Karpas-422 (cell line): ENCODE measurements at regions not wholly inside any gene's neighbourhood (a gene's known extent, or its start where the extent isn't known, plus 50 kb on each side); places are given as distances from the start of the nearest gene placed in this dataset.
"Not testable (repeated sequence)": the region's sequence is repeated elsewhere in the genome, so short reads cannot be mapped to it uniquely, and the experiment has no call there.

Source experiments
- DNase-seq: peaks from one replicate; pipeline ENCODE4 v3.0.0-alpha.2; 2015
- H2AFZ ChIP-seq: fragments of 200-600 bp; sonication (generic); 2 replicates; pipeline ENCODE4 v1.6.1; 2014; ENCODE audit warnings: antibody characterized with exemption, low read length, mixed read lengths
- H3K27ac ChIP-seq: fragments of 200-600 bp; sonication (generic); 2 replicates; pipeline ENCODE4 v1.5.1; 2014; ENCODE audit warnings: mild to moderate bottlenecking, low read length, moderate library complexity
- H3K27me3 ChIP-seq: fragments of 200-600 bp; sonication (generic); 2 replicates; pipeline ENCODE4 v1.6.1; 2014; ENCODE audit warnings: low read length, mixed read lengths
- H3K36me3 ChIP-seq: fragments of 200-600 bp; sonication (generic); 2 replicates; pipeline ENCODE4 v1.6.1; 2014; ENCODE audit warnings: low read length, mixed read lengths; ENCODE audit not compliant: insufficient read depth
- H3K4me1 ChIP-seq: fragments of 200-600 bp; sonication (generic); 2 replicates; pipeline ENCODE4 v1.6.1; 2014; ENCODE audit warnings: mild to moderate bottlenecking, low read length, mixed read lengths
- H3K4me2 ChIP-seq: fragments of 200-600 bp; sonication (generic); 2 replicates; pipeline ENCODE4 v1.6.1; 2014; ENCODE audit warnings: low read length, low read depth, mild to moderate bottlenecking; ENCODE audit not compliant: poor library complexity, severe bottlenecking
- H3K4me3 ChIP-seq: fragments of 200-600 bp; sonication (generic); 2 replicates; pipeline ENCODE4 v1.5.1; 2014; ENCODE audit warnings: mild to moderate bottlenecking, antibody characterized with exemption, low read length, mixed read lengths
- H3K79me2 ChIP-seq: fragments of 200-600 bp; sonication (generic); 2 replicates; pipeline ENCODE4 v1.6.1; 2014; ENCODE audit warnings: mild to moderate bottlenecking, low read length, mixed read lengths
- H3K9ac ChIP-seq: fragments of 200-600 bp; sonication (generic); 2 replicates; pipeline ENCODE4 v1.6.0; 2014; ENCODE audit warnings: low read length
- H3K9me2 ChIP-seq: fragments of 200-600 bp; sonication (generic), shearing (Covaris generic); replicated peaks from 2 replicates; pipeline ENCODE4 v1.6.0; 2014; ENCODE audit warnings: mild to moderate bottlenecking, low read length, moderate library complexity; ENCODE audit not compliant: insufficient read depth
- H3K9me3 ChIP-seq: fragments of 300-700, 200-600 bp; sonication (generic); 2 replicates; pipeline ENCODE4 v1.6.1; 2014; ENCODE audit warnings: low read length, mixed read lengths
- H4K20me1 ChIP-seq: fragments of 200-600 bp; sonication (generic); 2 replicates; pipeline ENCODE4 v1.6.1; 2014; ENCODE audit warnings: mild to moderate bottlenecking, antibody characterized with exemption, low read length, low read depth; ENCODE audit not compliant: insufficient read depth

DNA sequence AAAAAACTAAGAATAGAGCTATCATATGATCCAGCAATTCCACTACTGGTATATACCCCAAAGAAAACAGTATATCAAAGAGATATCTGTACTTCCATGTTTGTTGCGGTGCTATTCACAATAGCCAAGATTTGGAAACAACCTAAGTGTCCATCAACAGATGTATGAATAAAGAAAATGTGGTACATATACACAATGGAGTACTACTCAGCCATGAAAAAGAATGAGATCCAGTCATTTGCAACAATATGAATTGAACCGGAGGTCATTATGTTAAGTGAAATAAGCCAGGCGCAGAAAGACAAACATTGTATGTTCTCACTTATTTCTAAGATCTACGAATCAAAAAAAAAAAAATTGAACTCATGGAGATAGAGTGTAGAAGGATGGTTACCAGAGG, 97.8 kb upstream of the MMADHC start:
- H2AFZ ChIP-seq, H3K4me2 ChIP-seq, H3K4me3 ChIP-seq, H3K4me1 ChIP-seq, H4K20me1 ChIP-seq, H3K27ac ChIP-seq, H3K9me3 ChIP-seq, H3K9me2 ChIP-seq, H3K9ac ChIP-seq, DNase-seq, H3K27me3 ChIP-seq, H3K79me2 ChIP-seq, H3K36me3 ChIP-seq: not testable (repeated sequence)

DNA sequence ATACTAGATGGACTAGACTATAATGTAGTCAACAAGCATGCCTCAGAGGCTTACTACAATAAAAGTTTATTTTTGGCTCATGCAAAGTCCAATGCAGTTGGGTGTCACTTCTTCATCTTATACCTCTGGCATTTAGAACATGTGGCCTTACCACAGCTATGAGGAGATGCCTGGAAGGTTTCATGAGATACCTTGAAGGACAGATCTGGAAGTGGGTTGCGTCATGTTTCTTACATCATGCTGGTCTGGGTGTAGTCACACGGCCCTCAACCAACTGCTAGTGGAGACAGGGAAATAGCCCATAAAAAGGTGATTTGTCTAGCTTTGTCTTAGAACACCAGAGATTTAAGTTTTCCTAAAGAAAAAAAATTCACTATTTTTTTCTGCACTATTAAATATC, 91.7 kb upstream of the MMADHC start:
- Histone ChIP-seq H2AFZ (no peak overlapping the region), H3K9me3 (no peaks in the 10 kb centered on the region), H3K9ac (no peak overlapping the region), H3K36me3 (no peaks in the 10 kb centered on the region), H3K4me3 (no peak overlapping the region), H3K27ac (no peak overlapping the region), H3K9me2 (no peaks in the 10 kb centered on the region), H3K79me2 (no peaks in the 10 kb centered on the region), H3K4me2 (no peak overlapping the region), H3K4me1 (no peaks in the 10 kb centered on the region), H3K27me3 (no peaks in the 10 kb centered on the region), H4K20me1 (no peaks in the 10 kb centered on the region)
- no peak for DNase-seq

DNA sequence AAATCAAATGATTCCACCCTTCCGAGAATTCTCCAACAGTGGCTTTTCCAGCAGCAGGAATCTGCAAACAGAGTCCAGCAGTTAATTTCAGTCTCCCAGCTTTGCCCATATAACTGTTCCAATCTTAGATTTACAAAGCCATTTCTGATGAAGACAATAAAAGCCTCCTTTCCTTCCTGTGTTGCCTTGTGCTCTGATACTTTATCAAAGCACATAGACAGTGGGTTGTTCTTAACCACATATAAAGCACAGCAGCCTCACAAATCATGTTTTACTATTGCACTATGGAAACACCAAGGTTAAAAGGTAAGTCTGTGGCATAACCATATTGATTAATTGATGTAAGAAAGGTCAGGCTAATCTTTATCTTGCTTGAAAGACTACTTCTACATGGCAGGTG, 89.8 kb upstream of the MMADHC start:
- Histone ChIP-seq H3K27ac (no peak overlapping the region), H3K9me2 (no peaks in the 10 kb centered on the region), H3K36me3 (no peaks in the 10 kb centered on the region), H3K79me2 (no peaks in the 10 kb centered on the region), H3K9ac (no peak overlapping the region), H3K4me2 (no peak overlapping the region), H3K27me3 (no peaks in the 10 kb centered on the region), H3K9me3 (no peaks in the 10 kb centered on the region), H3K4me1 (no peaks in the 10 kb centered on the region), H4K20me1 (no peaks in the 10 kb centered on the region), H2AFZ (no peak overlapping the region), H3K4me3 (no peak overlapping the region)
- no peak for DNase-seq

DNA sequence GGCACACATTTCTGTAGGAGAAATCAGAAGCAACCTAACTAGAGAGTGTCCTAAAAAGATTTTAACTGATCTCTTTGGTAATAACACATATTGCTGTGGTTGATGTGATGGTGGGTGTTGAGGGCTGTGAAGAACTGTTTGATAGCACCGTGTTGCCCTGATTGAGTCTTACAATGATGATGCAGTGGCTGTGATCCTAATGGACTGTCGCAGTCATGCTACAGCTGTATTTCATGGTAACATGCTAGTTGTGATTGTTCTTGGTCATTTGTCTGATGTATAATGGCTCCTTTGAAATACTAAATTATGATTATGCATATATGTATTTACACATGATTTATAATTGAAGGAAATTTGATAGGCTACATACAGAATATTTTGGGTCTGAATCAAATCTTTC, 82.5 kb upstream of the MMADHC start:
- Histone ChIP-seq H3K4me1 (no peaks in the 10 kb centered on the region), H3K9ac (no peak overlapping the region), H3K9me3 (no peaks in the 10 kb centered on the region), H3K27me3 (no peaks in the 10 kb centered on the region), H3K36me3 (no peaks in the 10 kb centered on the region), H3K4me3 (no peak overlapping the region), H3K27ac (no peak overlapping the region), H4K20me1 (no peaks in the 10 kb centered on the region), H3K79me2 (no peaks in the 10 kb centered on the region), H3K9me2 (no peaks in the 10 kb centered on the region), H3K4me2 (no peak overlapping the region), H2AFZ (no peak overlapping the region)
- no peak for DNase-seq

DNA sequence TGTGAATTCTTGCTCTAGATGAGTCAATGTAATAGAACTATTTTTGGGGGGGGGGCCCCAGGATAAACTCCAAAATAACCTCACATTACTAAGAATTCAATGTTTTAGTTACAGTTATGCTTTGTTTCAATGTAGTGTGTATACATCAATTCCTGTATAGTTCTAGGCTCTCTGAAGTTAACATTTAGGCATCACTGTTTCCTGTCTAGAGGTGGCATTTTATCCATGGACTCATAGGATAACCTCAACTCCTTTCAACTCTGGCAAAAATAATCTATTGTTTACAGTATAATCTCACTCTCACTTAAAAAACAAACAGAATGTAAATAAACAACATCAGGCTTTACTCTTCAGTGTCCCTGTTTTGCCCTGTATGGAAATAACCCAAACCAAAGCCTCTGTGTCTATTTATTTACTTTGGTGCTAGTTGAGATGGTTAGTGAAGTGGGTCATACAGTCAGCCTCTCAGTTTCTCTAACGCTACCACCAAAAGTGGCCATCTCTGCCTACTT, 79.3 kb upstream of the MMADHC start:
- Histone ChIP-seq H3K9ac (no peak overlapping the region), H2AFZ (no peak overlapping the region), H3K4me3 (no peak overlapping the region), H3K27ac (no peak overlapping the region), H3K36me3 (no peaks in the 10 kb centered on the region), H4K20me1 (no peaks in the 10 kb centered on the region), H3K9me2 (no peaks in the 10 kb centered on the region), H3K9me3 (no peaks in the 10 kb centered on the region), H3K4me2 (no peak overlapping the region), H3K4me1 (no peaks in the 10 kb centered on the region), H3K79me2 (no peaks in the 10 kb centered on the region), H3K27me3 (no peaks in the 10 kb centered on the region)
- no peak for DNase-seq

DNA sequence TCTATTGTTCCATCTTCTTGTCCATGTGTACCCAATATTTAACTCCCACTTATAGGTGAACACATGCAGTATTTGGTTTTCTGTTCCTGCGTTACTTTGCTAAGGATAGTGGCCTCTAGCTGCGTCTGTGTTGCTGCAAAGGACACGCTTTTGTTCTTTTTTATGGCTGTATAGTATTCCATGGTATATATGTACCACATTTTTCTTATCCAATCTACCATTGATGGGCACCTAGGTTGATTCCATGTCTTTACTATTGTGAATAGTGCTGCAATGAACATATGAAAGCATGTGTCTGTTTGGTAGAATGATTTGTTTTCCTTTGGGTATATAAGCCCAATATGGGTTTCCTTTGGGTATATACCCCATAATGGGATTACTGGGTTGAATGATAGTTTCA, 77.3 kb upstream of the MMADHC start:
- Histone ChIP-seq H3K27me3 (no peaks in the 10 kb centered on the region), H4K20me1 (no peaks in the 10 kb centered on the region), H3K36me3 (no peaks in the 10 kb centered on the region), H3K27ac (no peak overlapping the region), H3K9me3 (no peaks in the 10 kb centered on the region), H3K4me3 (no peak overlapping the region), H3K79me2 (no peaks in the 10 kb centered on the region), H2AFZ (no peak overlapping the region), H3K9ac (no peak overlapping the region), H3K4me1 (no peaks in the 10 kb centered on the region), H3K9me2 (no peaks in the 10 kb centered on the region), H3K4me2 (no peak overlapping the region)
- no peak for DNase-seq

DNA sequence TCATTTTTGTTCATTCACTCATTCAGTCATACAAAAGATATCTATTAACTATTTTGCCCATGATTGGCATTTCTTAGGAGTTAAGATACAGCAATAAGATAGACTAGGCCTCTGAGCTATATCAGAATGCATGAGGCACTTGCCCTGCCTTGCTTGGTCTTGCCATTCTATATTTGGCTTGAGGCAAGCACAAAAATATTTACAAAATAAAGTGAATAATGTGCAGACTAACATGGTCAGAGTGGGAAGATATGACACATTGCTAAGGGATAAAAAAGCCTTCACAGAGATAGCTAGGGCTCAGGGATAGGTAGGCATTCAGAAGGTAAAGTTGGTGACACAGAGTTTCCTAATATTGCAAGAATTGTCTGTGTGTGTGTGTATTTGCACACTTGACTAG, 75.0 kb upstream of the MMADHC start:
- no peak for DNase-seq
- Histone ChIP-seq H3K27me3 (no peaks in the 10 kb centered on the region), H3K4me3 (no peak overlapping the region), H2AFZ (no peak overlapping the region), H3K4me1 (no peaks in the 10 kb centered on the region), H3K4me2 (no peak overlapping the region), H3K9me3 (no peaks in the 10 kb centered on the region), H4K20me1 (no peaks in the 10 kb centered on the region), H3K9me2 (no peaks in the 10 kb centered on the region), H3K36me3 (no peaks in the 10 kb centered on the region), H3K27ac (no peak overlapping the region), H3K79me2 (no peaks in the 10 kb centered on the region), H3K9ac (no peak overlapping the region)

DNA sequence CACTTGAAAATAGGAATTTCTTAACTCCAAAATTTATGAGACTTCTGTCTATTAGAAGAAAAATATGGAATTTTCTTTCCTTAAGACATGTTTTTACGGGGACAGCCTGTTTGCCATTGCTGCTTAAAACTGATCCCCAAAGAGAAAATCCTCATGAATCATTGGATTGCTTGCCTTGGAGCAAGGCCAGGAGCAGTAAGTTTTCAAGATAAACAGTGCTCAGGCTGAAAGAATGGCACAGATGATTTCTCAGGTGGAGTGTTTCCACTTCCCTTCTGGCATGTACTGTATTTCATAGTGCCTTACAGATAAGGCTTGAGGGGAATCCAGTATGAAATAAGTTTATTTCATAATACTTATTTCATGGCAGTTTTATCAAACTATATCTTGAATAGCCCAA, 74.3 kb upstream of the MMADHC start:
- no peak for DNase-seq
- Histone ChIP-seq H3K27ac (no peak overlapping the region), H3K4me2 (no peak overlapping the region), H3K4me3 (no peak overlapping the region), H4K20me1 (no peaks in the 10 kb centered on the region), H3K4me1 (no peaks in the 10 kb centered on the region), H2AFZ (no peak overlapping the region), H3K9me2 (no peaks in the 10 kb centered on the region), H3K9ac (no peak overlapping the region), H3K9me3 (no peaks in the 10 kb centered on the region), H3K36me3 (no peaks in the 10 kb centered on the region), H3K79me2 (no peaks in the 10 kb centered on the region), H3K27me3 (no peaks in the 10 kb centered on the region)

DNA sequence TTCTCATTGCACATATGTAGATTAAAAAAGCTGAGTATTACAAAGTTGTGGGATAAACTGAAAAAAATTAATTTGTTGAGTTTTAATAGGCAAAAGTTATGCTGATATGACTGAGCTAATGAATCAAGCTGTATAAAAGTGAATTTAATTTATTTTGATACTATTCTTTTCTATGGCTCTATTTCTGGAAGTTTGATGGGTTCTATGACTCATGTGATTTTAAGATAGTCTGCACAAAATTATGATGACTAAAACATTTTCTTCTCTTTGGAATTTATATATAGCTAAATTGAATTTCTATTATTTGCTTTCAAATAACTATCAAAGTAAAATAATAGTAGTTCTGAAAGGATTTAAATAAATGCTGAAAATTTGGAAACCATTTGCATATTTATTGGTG, 71.0 kb upstream of the MMADHC start:
- Histone ChIP-seq H3K9ac (no peak overlapping the region), H3K9me3 (0 out of 2 replicates have a peak, but pooled peaks cover 6% of the 10 kb centered on the region), H3K4me1 (no peaks in the 10 kb centered on the region), H2AFZ (no peak overlapping the region), H3K27ac (no peak overlapping the region), H3K4me2 (no peak overlapping the region), H3K27me3 (no peaks in the 10 kb centered on the region), H3K9me2 (no peaks in the 10 kb centered on the region), H3K4me3 (no peak overlapping the region), H4K20me1 (no peaks in the 10 kb centered on the region), H3K79me2 (no peaks in the 10 kb centered on the region), H3K36me3 (no peaks in the 10 kb centered on the region)
- no peak for DNase-seq
